Testis (tissue), 2 donors: ENCODE measurements at regions not wholly inside any gene's neighbourhood (a gene's known extent, or its start where the extent isn't known, plus 50 kb on each side); places are given as distances from the start of the nearest gene placed in this dataset.
"Not testable (repeated sequence)": the region's sequence is repeated elsewhere in the genome, so short reads cannot be mapped to it uniquely, and the experiment has no call there.

Experiments used
- DNase-seq: peaks from one replicate; pipeline ENCODE4 v3.0.0-alpha.2; 2019
- H3K27ac ChIP-seq, 2 donors: fragments of 200-600 bp; sonication (generic); one replicate each; pipeline ENCODE4 v1.5.1; 2019
- H3K27me3 ChIP-seq: fragments of 200-600 bp; sonication (generic); one replicate; pipeline ENCODE4 v1.5.1; 2019
- H3K36me3 ChIP-seq: fragments of 200-600 bp; sonication (generic); one replicate; pipeline ENCODE4 v1.5.1; 2017; ENCODE audit warnings: low read depth; ENCODE audit errors: missing control alignments
- H3K4me1 ChIP-seq: fragments of 200-600 bp; sonication (generic); one replicate; pipeline ENCODE4 v1.5.1; 2019
- H3K4me3 ChIP-seq, 2 donors: fragments of 200-600 bp; sonication (generic); one replicate each; pipeline ENCODE4 v1.5.1; 2017 to 2019
- H3K9me3 ChIP-seq: fragments of 200-600 bp; sonication (generic); one replicate; pipeline ENCODE4 v1.5.1; 2017
- WGBS, 2 donors: methylation state at CpG; one replicate each; pipeline ENCODE4 v1.1.5; 2018; 5-methylcytosine and 5-hydroxymethylcytosine counted together
- intact Hi-C: fragments of 100-400 bp; cut with DNase I; formaldehyde crosslinking; loops from one replicate; pipeline ENCODE4 v1.15.1; 2023; ENCODE audit warnings: low total_unique reads

DNA sequence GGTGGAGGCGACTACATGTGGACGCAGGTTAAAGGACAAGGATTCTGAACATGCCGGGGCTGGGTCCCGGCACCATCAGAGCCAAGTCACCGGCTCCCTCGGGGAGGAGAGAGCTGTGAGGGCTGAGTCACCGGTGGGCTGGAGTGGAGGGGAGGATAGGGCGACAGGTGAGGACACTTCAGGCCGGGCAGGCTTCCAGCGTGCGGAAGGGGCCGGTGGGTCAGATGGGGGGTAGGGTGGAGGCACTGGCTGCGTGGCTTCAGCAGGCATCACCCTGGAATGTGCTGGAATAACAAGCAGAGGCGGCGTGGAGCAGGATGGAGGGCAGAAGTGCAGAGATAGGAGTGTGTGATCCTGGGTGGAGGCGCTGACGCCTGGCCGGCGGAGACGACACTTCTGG is 4435.3 kb upstream of the TPTE start:
- H3K4me3 ChIP-seq, H3K27ac ChIP-seq, intact Hi-C loops, H3K27me3 ChIP-seq, H3K4me1 ChIP-seq, DNase-seq, H3K9me3 ChIP-seq, H3K36me3 ChIP-seq: not testable (repeated sequence)
- WGBS, 2 donors = no CpG with 5 or more reads among the region's 20 CpGs

DNA sequence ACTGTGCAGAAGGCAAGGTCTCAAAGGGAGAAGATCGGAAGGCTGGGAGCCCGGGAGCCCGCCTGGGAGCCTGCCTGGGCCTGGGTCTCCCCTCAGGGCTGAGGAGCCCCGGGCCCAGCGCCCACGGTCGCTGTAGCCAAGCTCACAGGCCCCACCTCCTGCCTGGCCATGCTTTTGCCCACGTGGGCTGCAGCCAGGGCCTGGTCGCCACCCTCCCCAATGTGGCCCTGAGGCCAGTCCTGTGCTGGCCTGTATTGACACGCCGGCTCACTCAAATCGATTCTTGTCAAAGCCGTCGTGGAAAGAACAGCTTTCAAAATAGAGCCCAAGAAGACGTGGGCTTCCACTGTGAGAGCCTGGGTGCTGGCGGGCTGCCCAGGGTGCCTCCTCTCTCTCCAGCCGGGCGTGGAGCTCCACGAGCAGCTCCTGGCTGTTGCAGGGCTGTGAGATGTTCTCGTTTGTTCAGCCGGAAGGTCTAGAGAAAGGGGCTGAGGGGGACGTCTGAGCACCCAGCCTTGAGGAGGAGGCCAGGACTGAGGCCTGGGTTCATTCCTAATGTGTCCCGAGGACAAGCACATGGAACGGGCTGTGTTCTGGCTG is 4433.7 kb upstream of the TPTE start:
- intact Hi-C loops, H3K9me3 ChIP-seq, H3K4me3 ChIP-seq, H3K27ac ChIP-seq, H3K36me3 ChIP-seq, H3K27me3 ChIP-seq, DNase-seq, H3K4me1 ChIP-seq: not testable (repeated sequence)
- WGBS, 2 donors = no CpG with 5 or more reads among the region's 24 CpGs

DNA sequence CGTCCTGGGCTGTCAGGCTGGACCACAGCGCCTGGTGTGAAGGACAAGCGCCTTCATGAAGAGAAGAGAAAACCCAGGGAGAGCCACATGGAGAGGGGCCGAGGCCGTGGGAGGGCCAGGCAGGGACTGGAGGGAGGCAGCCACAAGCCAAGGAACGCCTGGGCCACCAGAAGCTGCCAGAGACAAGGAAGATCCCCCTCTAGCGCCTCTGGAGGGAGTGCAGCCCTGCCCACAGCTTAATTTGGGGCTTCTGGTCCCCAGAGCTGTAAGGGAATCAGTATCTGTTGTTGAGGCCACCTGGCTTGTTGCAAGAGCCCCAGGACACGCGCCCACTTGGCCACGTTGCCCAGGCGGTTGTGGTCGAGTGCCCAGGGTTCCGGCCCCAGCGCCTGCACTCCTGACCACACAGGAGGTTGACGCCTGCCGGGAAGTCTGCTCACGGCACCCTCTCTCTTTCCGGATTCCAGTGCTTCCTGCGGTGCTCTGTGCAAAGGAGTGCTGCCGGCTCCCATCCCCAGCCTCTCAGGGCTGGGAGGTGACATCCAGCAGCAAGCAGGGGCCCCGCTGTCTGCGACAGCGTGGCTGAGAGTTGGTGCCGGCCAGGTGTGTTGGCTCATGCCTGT is 4431.0 kb upstream of the TPTE start:
- no CpG with 5 or more reads among the region's 24 CpGs for WGBS, 2 donors
- not testable (repeated sequence) for H3K4me3 ChIP-seq, H3K36me3 ChIP-seq

DNA sequence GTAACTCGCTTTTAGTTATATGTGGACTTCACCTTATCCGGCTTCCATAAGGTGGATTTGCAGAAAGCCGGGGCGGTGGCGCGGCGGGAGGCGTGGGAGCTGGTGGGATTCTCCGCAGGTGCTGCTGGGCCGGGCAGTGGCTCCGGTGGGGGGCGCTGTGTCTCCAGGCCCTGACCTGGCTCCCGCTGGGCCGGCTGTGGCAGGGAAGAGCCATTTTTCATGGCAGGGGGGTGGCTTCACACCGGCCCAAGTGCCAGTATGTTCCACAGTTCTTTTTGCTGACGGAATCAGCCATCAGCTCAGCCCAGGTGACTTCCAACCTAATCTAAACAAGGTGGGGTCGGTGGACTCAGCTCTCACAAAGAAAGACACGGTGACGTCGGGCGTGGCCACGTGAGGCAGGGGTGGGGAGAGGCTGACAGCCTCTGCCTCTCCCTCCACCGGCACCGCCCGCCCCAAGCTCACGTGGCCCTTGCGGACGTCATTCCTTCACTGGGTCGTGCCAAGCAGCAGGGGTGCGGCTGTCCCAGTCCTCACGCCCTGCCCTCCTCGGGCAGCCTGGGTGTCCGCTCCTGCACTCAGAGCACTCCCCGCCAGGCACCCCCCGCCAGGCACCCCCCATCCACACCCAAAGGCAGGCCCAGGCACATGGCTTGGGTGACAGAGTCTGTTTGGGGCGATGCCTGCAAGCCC is 4429.9 kb upstream of the TPTE start:
- intact Hi-C loops, H3K27me3 ChIP-seq, H3K4me3 ChIP-seq, H3K4me1 ChIP-seq, DNase-seq, H3K9me3 ChIP-seq, H3K27ac ChIP-seq, H3K36me3 ChIP-seq: not testable (repeated sequence)
- no CpG with 5 or more reads among the region's 36 CpGs for WGBS, 2 donors

More for the DNA sequence above, 4431.0 kb upstream of the TPTE start:
- H3K27ac ChIP-seq, intact Hi-C loops, H3K27me3 ChIP-seq, H3K4me1 ChIP-seq, H3K9me3 ChIP-seq, DNase-seq: not testable (repeated sequence)

DNA sequence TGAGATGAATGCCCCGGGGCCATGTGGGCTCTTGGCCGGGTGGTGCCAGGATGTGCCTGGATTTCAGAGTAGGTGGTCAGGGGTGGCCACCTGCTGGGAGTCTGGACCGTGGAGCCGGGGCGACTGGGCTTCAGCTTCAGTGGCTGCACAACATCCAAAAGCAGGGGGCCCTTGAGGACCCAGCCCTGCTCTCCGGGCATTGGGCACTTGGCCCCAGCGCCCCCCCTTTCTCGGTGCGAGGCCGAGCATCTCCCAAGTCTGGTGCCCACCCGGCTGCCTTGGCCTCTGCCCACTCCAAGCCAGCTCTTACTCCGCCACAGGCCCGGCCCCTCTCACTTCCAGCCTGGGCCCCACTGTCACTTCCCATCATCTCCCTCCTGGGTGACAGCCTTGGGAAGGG is 4429.0 kb upstream of the TPTE start:
- H3K9me3 ChIP-seq, H3K4me1 ChIP-seq, DNase-seq, intact Hi-C loops, H3K27ac ChIP-seq, H3K4me3 ChIP-seq, H3K36me3 ChIP-seq, H3K27me3 ChIP-seq: not testable (repeated sequence)
- no CpG with 5 or more reads among the region's 13 CpGs for WGBS, 2 donors

DNA sequence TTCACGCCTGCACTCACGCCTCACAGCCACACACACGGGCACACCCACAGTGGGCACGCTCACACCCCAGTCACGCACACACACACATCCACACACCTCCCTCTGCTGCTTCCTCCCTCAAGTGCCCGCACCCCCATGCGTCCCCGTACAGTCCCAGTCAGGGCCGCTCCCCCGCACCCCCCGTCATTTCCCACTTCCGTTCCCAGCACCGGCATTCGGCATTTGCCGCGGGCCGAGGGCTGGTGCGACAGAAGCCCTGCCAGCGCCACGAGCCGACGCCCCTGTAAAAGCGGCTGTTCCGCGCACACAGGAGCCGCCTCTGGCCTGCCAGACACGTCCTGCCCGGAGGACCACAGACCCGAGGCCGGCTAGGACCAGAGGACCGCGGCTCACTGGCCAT is 4428.0 kb upstream of the TPTE start:
- intact Hi-C loops, H3K4me1 ChIP-seq, H3K27ac ChIP-seq, DNase-seq, H3K4me3 ChIP-seq, H3K9me3 ChIP-seq, H3K36me3 ChIP-seq, H3K27me3 ChIP-seq: not testable (repeated sequence)
- no CpG with 5 or more reads among the region's 32 CpGs for WGBS, 2 donors

DNA sequence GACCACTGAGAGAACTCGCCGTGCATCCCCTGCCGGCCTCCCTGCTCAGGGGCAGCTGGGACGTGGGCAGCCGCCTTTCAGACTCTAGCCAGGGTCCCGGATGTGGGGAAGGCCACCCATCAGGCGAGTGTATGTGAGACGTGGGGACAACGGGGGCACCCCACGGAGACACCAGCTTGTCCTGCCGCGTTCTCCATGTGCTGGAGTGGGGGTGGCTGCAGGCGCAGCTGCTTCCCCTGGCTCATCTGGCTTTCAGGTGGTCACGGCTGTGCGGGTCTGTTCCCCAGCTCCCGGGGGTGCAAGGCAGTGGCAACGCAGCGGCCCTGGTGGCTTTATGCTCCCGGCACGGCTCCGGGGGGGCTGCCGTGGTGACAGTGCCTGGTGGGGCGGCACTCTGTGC is 4427.5 kb upstream of the TPTE start:
- H3K4me3 ChIP-seq, H3K36me3 ChIP-seq, H3K27ac ChIP-seq, DNase-seq, H3K4me1 ChIP-seq, H3K9me3 ChIP-seq, H3K27me3 ChIP-seq, intact Hi-C loops: not testable (repeated sequence)
- WGBS, 2 donors = no CpG with 5 or more reads among the region's 23 CpGs

DNA sequence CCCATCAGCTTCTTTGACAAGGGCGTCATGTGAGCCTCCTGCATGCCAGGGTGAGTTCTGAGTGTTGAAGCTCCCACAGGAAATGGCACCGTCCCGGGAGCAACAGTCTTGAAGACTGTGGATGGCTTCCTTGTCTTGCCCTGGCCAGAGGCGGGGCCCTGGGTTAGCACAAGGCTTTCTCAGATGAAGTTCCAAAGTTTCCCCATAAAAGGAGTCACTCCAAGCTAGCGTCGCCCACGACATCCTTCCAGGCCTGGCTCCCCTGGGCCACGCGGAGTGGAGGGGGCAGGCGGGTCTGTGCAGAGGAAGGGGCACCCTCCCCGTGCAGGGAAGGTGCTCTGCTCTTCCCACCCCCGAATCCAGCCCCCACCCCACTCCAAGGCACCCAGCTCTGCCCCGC is 4426.1 kb upstream of the TPTE start:
- H3K9me3 ChIP-seq, intact Hi-C loops, H3K36me3 ChIP-seq, DNase-seq, H3K4me1 ChIP-seq, H3K27me3 ChIP-seq, H3K4me3 ChIP-seq, H3K27ac ChIP-seq: not testable (repeated sequence)
- WGBS, 2 donors = 88% methylated on average over 1 of the region's 13 CpGs; no CpG with 5 or more reads in 1 of the 2 donors

DNA sequence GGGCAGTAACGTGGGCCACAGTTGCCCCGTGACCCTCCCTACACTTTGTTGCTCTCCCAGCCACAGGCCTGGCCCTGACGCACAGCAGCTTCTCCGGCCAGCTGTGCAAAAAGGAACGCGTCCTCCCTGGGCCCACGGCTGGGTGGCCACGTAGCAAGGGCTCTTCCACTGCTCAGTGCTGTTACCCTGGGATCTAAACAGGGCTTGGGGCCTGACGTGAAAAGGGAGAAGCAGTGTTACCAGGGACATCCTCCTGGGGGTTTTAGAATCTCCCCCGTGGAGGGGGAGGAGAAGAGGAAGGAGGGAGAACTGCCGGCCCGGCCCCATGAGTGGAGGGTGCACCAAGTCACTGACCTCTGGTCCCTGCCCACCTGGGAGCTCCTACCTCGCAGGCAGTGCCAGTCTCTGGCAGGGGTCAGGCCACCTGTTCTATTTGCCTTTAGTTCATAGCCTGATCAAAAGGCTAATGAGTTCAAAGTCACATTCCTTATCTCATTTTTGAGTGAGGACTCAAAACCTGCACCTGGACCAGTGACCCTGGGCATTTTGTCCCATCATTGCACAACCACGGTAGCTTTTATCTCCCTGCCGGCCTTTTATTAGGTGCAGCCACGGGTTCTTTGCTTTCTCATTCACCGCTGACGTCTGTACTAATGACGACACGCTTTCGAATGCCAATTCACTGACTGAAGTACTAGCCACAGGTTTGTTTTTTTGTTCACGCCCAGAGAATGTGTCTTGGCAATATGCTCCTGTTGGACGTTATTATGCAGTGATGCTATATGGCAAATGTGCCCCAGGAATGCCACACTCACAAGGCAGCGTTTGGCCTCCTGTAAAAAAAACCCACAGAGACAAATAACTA is 4424.6 kb upstream of the TPTE start:
- DNase-seq, H3K4me3 ChIP-seq, H3K36me3 ChIP-seq, H3K4me1 ChIP-seq, H3K27ac ChIP-seq, intact Hi-C loops, H3K9me3 ChIP-seq, H3K27me3 ChIP-seq: not testable (repeated sequence)
- WGBS, 2 donors = no CpG with 5 or more reads among the region's 24 CpGs

DNA sequence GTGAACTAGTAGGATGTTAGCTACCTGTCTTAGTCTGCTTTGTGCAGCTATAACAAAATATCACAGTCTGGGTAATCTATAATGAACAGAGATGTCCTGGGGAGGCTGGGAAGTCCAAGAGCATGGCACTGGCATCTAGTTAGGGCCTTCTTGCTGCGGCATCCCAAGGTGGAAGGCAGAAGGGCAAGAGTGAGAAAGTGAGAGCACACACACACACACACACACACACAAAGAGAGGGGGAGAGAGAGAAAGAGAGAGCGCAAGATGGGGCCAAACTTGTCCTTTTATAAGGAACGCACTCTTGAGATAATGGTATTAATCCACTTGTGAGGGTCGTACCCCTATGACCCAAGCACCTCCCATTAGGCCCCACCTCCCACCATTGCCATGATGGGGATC is 4423.6 kb upstream of the TPTE start:
- H3K27ac ChIP-seq, DNase-seq, H3K4me3 ChIP-seq, H3K4me1 ChIP-seq, H3K36me3 ChIP-seq, H3K27me3 ChIP-seq, H3K9me3 ChIP-seq, intact Hi-C loops: not testable (repeated sequence)
- WGBS, 2 donors = 97 to 100% methylated on average over 2 to 4 of the region's 4 CpGs

DNA sequence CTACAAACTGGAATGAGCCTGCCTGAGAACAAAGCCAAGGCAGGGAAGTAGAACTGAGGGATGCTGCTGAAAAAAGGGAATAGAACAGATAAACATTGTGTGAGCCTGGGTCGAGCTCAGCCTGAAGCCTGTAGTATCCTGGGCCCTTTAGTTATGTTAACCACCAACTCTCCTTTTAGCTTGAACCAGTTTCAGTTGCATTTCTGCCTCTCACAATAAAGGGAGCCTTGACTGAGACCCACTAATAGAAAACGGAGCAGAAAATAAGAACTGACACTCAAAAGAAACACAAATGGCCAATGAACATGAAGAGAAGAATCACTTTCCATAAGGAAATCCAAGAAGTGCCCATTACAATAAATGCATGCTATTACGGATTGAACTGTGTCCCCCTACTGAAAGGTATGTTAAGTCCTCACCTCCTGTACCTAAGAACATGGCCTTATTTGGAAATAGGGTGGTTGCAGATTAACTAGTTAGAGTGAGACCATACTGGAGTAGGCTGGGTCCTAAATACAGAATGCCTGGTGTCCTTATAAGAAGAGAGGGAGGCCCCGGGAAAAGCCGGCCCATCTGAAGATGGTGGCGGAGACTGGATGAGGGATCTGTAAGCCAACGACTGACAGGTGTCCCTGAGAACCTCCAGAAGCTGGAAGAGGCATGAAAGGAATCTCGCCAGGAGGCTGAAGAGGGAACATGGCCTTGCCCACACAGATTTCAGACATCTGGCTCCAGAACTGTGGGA is 4423.0 kb upstream of the TPTE start:
- DNase-seq, H3K36me3 ChIP-seq, H3K27ac ChIP-seq, H3K27me3 ChIP-seq, H3K4me1 ChIP-seq, H3K9me3 ChIP-seq, intact Hi-C loops, H3K4me3 ChIP-seq: not testable (repeated sequence)
- 61 to 66% methylated on average over 4 to 5 of the region's 8 CpGs for WGBS, 2 donors
